Stimulated activated naive B cell treated with anti-CD40 and anti-IgM and Interleukin-4, amounts not matched to agents 10 μg/mL and 1 μg/mL and 100 μg/mL, for 72 hours (primary cell): ENCODE measurements at regions not wholly inside any gene's neighbourhood (a gene's known extent, or its start where the extent isn't known, plus 50 kb on each side); places are given as distances from the start of the nearest gene placed in this dataset.

Experiments used
- ATAC-seq, 2 donors: fragments of 150-1000 bp; cut with Tn5 transposase; replicated peaks; 2 replicates each; pipeline ENCODE4 v1.10.0; 2021; ENCODE audit warnings: moderate library complexity in 1 of 2
- DNase-seq: peaks from one replicate; pipeline ENCODE4 v3.0.0; 2021
- H3K27ac Mint-ChIP-seq: one replicate; pipeline ENCODE4 v1.8.0; 2022; ENCODE audit warnings: mild to moderate bottlenecking, mixed read lengths
- H3K27me3 Mint-ChIP-seq, 2 donors: one replicate each; pipeline ENCODE4 v1.8.0; 2022; ENCODE audit warnings: mixed read lengths in 2 of 2
- H3K36me3 Mint-ChIP-seq, 2 donors: one replicate each; pipeline ENCODE4 v1.8.0; 2022; ENCODE audit warnings: mixed read lengths in 2 of 2, mild to moderate bottlenecking in 1 of 2
- H3K4me1 Mint-ChIP-seq, 2 donors: one replicate each; pipeline ENCODE4 v1.8.0; 2022; ENCODE audit warnings: mixed read lengths in 2 of 2, mild to moderate bottlenecking in 1 of 2
- H3K4me3 Mint-ChIP-seq, 2 donors: one replicate each; pipeline ENCODE4 v1.8.0; 2022; ENCODE audit warnings: mild to moderate bottlenecking in 2 of 2, mixed read lengths in 2 of 2, moderate library complexity in 1 of 2
- H3K9me3 Mint-ChIP-seq, 2 donors: one replicate each; pipeline ENCODE4 v1.8.0; 2022; ENCODE audit warnings: mixed read lengths in 2 of 2, mild to moderate bottlenecking in 1 of 2

DNA sequence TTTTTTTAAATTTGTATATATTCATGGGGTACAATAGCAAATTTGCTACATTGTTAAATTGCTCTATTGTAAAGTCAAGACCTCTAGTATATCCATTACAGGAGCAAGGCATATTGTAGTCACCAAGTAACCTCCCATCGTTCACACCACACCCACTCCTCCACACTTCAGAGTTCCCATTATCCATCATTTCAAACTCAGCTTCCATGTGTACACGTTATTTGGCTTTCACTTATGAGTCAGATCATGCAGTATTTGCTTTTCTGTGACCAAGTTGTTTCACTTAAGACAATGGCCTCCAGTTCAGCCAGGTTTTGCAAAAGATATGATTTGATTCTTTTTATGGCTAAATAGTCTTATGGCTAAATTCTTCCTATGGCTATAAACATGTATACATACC, 2614.2 kb downstream of the PCDH7 start:
- H3K27me3 Mint-ChIP-seq = no peaks in the 10 kb centered on the region
- peaks cover 18 to 22% of the 10 kb centered on the region in 2 donors for H3K9me3 Mint-ChIP-seq
- ATAC-seq (no peak), DNase-seq (no peak)
- no peaks in the 10 kb centered on the region for H3K36me3 Mint-ChIP-seq
- no peak overlapping the region for H3K4me3 Mint-ChIP-seq
- no peaks in the 10 kb centered on the region for H3K4me1 Mint-ChIP-seq
- H3K27ac Mint-ChIP-seq = no peak overlapping the region

DNA sequence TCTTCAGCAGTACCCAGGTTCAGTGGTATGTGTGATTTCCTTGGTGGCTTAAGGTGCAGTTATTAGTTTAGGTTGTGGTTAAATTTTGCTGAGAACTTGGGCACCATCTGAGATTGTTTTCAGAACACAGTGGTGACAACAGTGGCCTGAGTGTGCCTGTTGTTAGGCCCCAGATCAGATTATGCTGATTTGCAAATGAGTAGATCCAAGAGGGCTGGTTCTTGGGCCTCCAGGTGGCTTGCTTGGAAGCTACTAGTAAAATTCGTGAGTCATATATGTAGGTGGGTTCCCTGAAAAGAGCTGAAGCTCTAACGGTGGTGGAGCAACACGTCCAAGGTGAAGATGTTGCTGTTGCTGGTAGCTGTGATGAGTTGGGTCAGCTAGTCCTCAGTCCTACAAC, 2619.6 kb downstream of the PCDH7 start:
- ATAC-seq (no peak), DNase-seq (no peak)
- Mint-ChIP-seq H3K27ac (no peak overlapping the region), H3K36me3 (no peaks in the 10 kb centered on the region), H3K27me3 (no peaks in the 10 kb centered on the region), H3K4me1 (no peaks in the 10 kb centered on the region), H3K9me3 (peaks cover 4 to 5% of the 10 kb centered on the region in 2 donors), H3K4me3 (no peak overlapping the region)

DNA sequence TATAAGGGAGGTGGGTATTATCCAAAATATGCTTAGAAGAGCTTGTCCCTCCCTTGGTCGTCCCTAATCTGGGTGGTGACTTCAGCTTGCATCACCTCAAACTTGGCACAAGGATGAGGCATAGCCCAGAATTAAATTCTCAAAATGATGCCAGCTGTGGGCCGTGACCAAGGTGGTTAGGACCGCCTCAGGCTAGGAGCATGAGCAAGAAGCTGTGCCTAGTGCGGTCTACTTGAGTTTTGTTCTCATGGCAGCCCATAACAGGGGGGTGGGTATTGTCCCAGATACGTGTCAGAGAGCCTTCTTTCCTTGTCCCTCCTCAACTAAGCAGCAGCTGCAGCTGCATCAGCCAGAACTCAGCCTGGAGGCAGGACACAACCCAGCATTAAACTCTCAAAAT, 2620.0 kb downstream of the PCDH7 start:
- no peaks in the 10 kb centered on the region for H3K36me3 Mint-ChIP-seq
- no peak overlapping the region for H3K4me3 Mint-ChIP-seq
- H3K9me3 Mint-ChIP-seq = peaks cover 4 to 5% of the 10 kb centered on the region in 2 donors

DNA sequence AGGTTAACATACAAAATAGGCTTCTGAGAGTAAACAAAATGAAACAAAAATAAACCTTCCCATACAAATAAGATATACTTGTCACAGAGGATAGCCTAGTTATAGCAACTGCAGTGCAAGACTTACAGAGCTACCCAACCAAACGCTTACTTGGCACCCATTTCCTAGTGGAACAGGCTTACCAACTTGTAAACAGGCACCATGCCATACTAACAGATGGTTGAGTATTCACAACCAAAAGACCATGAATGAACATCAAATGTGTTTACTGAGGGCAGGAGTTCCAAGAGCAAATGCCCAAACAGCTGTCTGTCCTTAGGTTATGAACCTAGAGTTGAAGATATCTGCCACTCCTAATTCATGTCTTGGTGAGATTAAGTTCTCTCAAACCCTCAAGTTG, 2629.2 kb downstream of the PCDH7 start:
- Mint-ChIP-seq H3K36me3 (no peaks in the 10 kb centered on the region), H3K4me3 (no peak overlapping the region), H3K4me1 (no peaks in the 10 kb centered on the region), H3K27me3 (no peaks in the 10 kb centered on the region), H3K27ac (no peak overlapping the region), H3K9me3 (peaks cover 3 to 4% of the 10 kb centered on the region in 2 donors)
- ATAC-seq (no peak), DNase-seq (no peak)

More for the DNA sequence above, 2620.0 kb downstream of the PCDH7 start:
- no peaks in the 10 kb centered on the region for H3K4me1 Mint-ChIP-seq
- ATAC-seq (no peak), DNase-seq (no peak)
- H3K27ac Mint-ChIP-seq = no peak overlapping the region
- H3K27me3 Mint-ChIP-seq = no peaks in the 10 kb centered on the region

DNA sequence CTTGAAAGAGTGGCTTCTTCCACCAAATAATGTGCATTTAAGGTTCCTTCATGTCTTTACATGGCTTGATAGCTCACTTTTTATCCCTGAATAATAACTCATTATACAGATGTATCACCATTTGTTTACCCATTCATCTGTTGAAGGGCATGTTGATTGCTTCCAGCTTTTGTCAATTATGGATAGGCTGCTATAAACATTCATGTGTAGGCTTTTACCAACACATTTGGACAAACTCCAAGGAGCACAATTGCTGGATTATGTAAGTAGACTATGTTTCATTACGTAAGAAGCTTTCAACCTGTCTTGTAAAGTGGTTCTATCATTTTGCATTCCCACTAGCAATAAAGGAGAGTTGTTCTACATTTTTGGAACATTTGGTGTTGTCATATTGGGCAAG, 2637.0 kb downstream of the PCDH7 start:
- H3K9me3 Mint-ChIP-seq = peaks cover 0 to 1% of the 10 kb centered on the region in 2 donors
- no peak overlapping the region for H3K4me3 Mint-ChIP-seq
- no peaks in the 10 kb centered on the region for H3K4me1 Mint-ChIP-seq
- no peaks in the 10 kb centered on the region for H3K27me3 Mint-ChIP-seq
- ATAC-seq (no peak), DNase-seq (no peak)
- no peak overlapping the region for H3K27ac Mint-ChIP-seq
- H3K36me3 Mint-ChIP-seq = no peaks in the 10 kb centered on the region

DNA sequence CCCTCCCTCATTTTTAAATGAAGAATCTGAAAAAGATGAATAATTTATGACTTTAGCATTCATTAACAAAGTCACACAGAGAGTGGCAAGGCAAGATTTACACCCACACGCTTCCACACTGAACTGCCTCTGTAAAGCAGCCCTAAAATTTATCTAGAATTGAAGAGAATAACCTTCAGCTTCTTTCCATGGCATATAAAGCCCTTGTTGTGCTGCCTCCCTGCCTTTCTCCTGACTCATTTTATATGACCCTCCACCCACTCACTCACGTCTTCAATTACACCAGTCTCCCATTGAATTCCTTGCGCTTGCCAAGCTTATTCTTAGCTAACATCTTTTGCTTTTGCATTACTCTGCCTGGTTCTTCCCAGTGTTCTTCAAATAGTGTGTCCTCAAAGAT, 2649.3 kb downstream of the PCDH7 start:
- ATAC-seq (no peak), DNase-seq (no peak)
- peaks cover 0 to 11% of the 10 kb centered on the region in 2 donors for H3K9me3 Mint-ChIP-seq

DNA sequence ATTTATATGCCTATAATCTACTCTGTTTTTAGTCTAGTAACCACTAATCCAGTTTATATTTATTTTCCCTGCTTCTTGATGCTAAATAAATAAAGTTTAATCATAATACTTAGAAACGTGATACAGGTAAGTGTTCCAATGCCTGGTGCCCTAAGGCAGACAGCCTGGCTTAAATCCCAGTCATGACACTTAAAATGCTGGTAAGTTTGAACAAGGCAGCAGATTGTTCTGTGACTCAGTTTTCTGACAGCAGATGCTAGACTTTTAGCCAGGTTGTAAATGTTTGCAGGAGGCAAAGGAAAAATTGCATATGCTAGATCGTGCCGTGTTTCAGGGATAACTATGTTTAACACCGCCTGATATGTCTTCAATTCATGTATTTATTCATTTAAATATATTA, 2661.6 kb downstream of the PCDH7 start:
- no peaks in the 10 kb centered on the region for H3K4me1 Mint-ChIP-seq
- H3K36me3 Mint-ChIP-seq = no peaks in the 10 kb centered on the region
- no peak overlapping the region for H3K27ac Mint-ChIP-seq
- no peak overlapping the region for H3K4me3 Mint-ChIP-seq
- ATAC-seq = no peak
- peaks cover 5 to 13% of the 10 kb centered on the region in 2 donors for H3K9me3 Mint-ChIP-seq
- DNase-seq = no peak
- H3K27me3 Mint-ChIP-seq = no peaks in the 10 kb centered on the region

More for the DNA sequence above, 2649.3 kb downstream of the PCDH7 start:
- no peaks in the 10 kb centered on the region for H3K27me3 Mint-ChIP-seq
- H3K36me3 Mint-ChIP-seq = no peaks in the 10 kb centered on the region
- no peak overlapping the region for H3K4me3 Mint-ChIP-seq
- H3K4me1 Mint-ChIP-seq = no peaks in the 10 kb centered on the region
- H3K27ac Mint-ChIP-seq = no peak overlapping the region

DNA sequence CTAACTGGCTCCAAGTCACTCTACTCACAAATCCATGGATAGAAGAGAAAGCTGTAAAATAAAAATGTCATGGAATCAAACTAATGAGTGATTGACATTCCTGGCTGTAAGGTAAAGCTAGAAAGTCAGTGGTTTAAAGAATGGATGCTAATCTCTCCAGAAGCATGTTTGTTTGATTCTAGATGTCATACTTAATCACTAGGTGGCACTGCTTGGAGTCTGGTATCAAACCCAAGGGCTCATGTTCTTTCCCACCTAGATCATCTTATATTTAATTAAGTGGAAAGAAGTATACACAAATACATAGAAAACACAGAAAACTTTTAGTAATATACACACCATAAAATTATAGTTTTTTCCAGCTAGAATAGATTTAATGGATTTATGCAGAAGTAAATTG, 2666.6 kb downstream of the PCDH7 start:
- Mint-ChIP-seq H3K27ac (no peak overlapping the region), H3K4me1 (no peaks in the 10 kb centered on the region), H3K9me3 (peaks cover 5 to 18% of the 10 kb centered on the region in 2 donors), H3K4me3 (no peak overlapping the region), H3K27me3 (no peaks in the 10 kb centered on the region), H3K36me3 (no peaks in the 10 kb centered on the region)
- no peak for ATAC-seq
- no peak for DNase-seq

DNA sequence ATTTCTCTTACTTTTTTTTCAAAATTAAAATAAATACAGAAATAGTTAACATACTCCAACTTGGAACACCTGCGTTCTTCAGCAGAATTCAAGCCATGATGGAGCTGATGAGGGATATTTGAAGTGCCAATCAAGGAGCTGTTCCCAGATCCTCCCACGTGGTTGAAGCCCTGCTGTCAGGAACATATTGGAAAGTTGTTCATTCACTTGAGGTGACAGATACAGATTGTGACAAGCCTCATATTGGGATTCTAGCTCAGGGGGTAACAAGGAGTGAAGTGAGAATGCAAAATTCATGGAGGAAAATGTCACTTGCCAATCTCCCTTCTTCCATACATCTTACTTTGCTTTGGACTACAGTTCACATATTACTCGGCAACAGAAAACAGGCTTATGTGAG, 2670.8 kb downstream of the PCDH7 start:
- Mint-ChIP-seq H3K27ac (no peak overlapping the region), H3K27me3 (no peaks in the 10 kb centered on the region), H3K4me1 (no peaks in the 10 kb centered on the region), H3K4me3 (no peak overlapping the region), H3K9me3 (peaks cover 4 to 5% of the 10 kb centered on the region in 2 donors), H3K36me3 (no peaks in the 10 kb centered on the region)
- DNase-seq (no peak), ATAC-seq (no peak)

DNA sequence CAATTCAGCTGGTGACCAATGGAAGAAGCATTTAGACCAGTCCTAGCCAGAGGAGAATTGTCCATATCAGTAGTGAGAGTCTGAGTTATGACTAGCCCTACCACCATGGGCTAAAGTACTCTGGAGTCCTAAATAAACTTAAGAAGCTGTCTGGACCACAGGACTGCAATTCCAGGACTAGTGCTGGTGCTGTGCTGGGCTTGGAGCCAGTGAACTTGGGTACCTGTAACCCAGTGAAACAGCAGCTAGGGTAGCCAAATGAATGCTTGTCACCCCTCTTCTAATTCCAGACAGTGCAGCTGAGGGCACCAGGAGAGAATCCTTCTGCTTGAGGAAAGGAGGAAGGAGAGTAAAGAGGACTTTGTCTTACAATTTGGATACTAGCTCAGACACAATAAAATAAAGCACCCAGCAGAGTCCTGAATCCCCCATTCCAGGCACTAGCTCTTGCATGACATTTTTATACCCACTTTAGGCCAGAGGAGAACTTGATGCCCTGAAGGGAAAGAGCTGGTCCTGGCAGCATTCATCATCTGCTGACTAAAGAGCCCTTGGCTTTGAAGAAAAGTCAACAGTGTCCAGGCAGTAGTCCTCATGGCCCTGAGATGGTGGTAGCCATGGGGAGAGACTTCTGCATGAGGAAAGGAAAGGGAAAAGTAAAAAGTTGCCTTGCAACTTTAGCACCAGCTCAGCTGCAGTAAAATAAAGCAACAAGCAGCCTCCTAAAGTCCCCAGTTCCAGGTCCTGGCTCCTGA, 2675.7 kb downstream of the PCDH7 start:
- peak in 1 of 2 donors; percentile 10 for ATAC-seq
- Mint-ChIP-seq H3K9me3 (peaks cover 0 to 4% of the 10 kb centered on the region in 2 donors), H3K27ac (no peak overlapping the region), H3K4me1 (no peaks in the 10 kb centered on the region), H3K4me3 (no peak overlapping the region), H3K27me3 (no peaks in the 10 kb centered on the region), H3K36me3 (no peaks in the 10 kb centered on the region)
- no peak for DNase-seq

DNA sequence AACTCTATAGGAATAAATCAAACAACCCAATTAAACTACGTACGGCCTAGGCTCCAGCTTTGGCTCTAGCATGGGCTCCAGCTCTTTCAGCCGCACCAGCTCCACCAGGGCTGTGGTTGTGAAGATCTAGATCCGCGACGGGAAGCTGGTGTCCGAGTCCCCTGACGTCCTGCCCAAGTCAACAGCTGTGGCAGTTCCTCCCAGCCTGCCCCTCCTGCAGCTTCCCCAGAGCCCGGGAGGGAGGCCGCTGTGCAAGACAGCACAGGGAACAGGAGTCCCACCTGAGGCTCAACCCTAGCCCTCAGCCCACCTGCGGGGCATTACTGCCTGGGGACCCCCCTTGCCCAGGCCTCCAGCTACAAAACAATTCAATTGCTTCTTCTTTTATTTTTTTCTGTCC, 2680.3 kb downstream of the PCDH7 start:
- Mint-ChIP-seq H3K4me1 (no peaks in the 10 kb centered on the region), H3K4me3 (no peak overlapping the region), H3K27ac (no peak overlapping the region), H3K27me3 (no peaks in the 10 kb centered on the region), H3K36me3 (no peaks in the 10 kb centered on the region), H3K9me3 (peaks cover 0 to 5% of the 10 kb centered on the region in 2 donors)
- DNase-seq = no peak
- no peak for ATAC-seq

DNA sequence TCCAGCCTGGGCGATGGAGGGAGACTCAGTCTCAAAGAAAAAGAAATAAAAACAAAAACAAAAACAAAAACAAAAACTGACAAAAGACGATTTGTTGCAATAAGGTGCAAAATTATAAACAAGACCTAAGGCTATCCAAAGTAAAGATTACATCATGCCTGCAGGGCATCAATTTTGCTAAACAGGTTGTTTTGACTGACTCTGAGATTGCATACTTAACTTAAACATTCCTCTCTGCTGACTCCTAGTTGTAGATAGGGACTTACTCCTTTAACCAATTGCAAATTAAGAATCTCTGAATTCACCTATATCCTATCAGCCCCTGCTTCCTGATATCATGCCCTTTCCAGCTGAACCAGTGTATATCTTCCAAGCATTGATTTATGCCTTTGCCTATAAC, 2687.3 kb downstream of the PCDH7 start:
- DNase-seq (no peak), ATAC-seq (no peak)
- no peaks in the 10 kb centered on the region for H3K36me3 Mint-ChIP-seq
- H3K27ac Mint-ChIP-seq = no peak overlapping the region
- H3K9me3 Mint-ChIP-seq = peaks cover 3 to 6% of the 10 kb centered on the region in 2 donors
- H3K4me3 Mint-ChIP-seq = no peak overlapping the region
- H3K27me3 Mint-ChIP-seq = no peaks in the 10 kb centered on the region
- H3K4me1 Mint-ChIP-seq = no peaks in the 10 kb centered on the region

DNA sequence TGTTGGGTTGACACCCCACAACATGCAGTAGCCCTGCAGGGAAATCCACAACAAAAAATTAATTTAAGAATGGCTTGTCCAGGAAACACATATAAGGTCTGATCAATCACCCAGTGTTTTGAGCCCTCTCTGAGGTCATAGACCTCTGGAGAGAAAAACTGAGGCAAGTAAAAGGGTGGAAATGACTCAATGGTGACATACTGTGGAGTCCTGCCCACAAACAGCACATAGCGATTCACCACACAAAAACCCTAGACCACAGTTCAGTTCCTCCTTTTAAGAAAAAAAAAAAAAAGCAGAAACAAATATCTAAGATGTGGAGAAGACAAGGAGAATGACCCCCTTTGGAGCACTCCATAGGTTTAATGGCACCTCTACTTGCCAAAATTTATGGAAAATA, 2691.0 kb downstream of the PCDH7 start:
- H3K27me3 Mint-ChIP-seq = no peaks in the 10 kb centered on the region
- H3K27ac Mint-ChIP-seq = no peak overlapping the region
- H3K4me1 Mint-ChIP-seq = no peaks in the 10 kb centered on the region
- H3K9me3 Mint-ChIP-seq = peaks cover 4 to 6% of the 10 kb centered on the region in 2 donors
- DNase-seq = no peak
- no peaks in the 10 kb centered on the region for H3K36me3 Mint-ChIP-seq
- H3K4me3 Mint-ChIP-seq = no peak overlapping the region
- ATAC-seq = peak; percentile 23 to 36

DNA sequence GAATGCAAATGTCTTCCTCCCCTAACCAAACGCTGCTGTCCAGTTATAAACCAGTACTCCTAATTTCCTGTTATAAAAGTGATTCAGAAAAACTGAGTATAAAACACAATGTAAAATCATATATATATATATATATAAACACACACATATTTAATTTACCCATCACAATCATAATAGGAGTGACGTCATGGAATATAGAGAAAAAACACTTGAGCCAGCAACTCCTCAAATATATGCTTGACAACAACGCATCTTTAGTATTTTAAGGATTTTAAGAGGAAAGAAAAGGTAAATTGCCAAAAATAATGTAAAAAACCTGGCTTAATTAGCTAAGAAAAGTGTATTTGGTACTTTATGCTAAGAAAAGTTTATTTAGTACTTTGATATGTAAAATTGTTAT, 2701.7 kb downstream of the PCDH7 start:
- DNase-seq = no peak
- Mint-ChIP-seq H3K36me3 (no peaks in the 10 kb centered on the region), H3K9me3 (no peaks in the 10 kb centered on the region), H3K27me3 (no peaks in the 10 kb centered on the region), H3K4me3 (no peak overlapping the region), H3K4me1 (no peaks in the 10 kb centered on the region), H3K27ac (no peak overlapping the region)
- ATAC-seq = no peak

DNA sequence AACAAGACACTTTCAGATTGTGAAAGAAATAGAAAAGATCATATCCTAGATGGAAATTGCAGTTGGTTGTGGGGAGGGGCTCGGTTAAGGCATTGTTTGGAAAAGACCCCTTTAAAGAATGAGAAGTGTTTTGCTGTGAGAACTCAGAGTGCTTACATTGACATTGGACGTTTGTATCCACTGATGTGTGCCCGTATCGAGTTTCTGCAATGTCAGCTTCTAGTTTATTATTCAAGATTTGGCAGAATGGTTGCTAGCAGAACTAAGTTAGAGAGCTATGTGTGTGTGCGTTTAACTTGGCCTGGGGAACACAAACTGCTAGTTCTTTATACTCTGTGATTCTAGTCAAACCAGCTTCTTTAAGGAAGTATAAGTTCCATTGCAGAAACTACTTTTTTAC, 2702.5 kb downstream of the PCDH7 start:
- H3K4me1 Mint-ChIP-seq = no peaks in the 10 kb centered on the region
- no peaks in the 10 kb centered on the region for H3K36me3 Mint-ChIP-seq
- no peaks in the 10 kb centered on the region for H3K9me3 Mint-ChIP-seq
- no peak overlapping the region for H3K4me3 Mint-ChIP-seq
- H3K27me3 Mint-ChIP-seq = no peaks in the 10 kb centered on the region
- no peak overlapping the region for H3K27ac Mint-ChIP-seq
- DNase-seq = no peak
- ATAC-seq = no peak
